K562 (cell line): ENCODE measurements at regions not wholly inside any gene's neighbourhood (a gene's known extent, or its start where the extent isn't known, plus 50 kb on each side); places are given as distances from the start of the nearest gene placed in this dataset.

ENCODE experiments used
- ATAC-seq: fragments of 200-7000 bp; cut with Tn5 transposase; 3 replicates; pipeline ENCODE4 v1.9.1; 2020; ENCODE audit warnings: moderate library complexity
- BruUV-seq: library from RNA; stranded (reverse); fragments of 400-500 nt; replicated peaks from 2 replicates; lab custom pipeline; 2021; lab: Mats Ljungman, UMichigan
- CTCF ChIA-PET: fragments of 300-600 bp; formaldehyde crosslinking; extraction: SDS; loops from one replicate; lab custom pipeline; 2021; ENCODE audit warnings: low intra/inter-chr PET ratio; lab: Yijun Ruan, JAX
- POLR2A ChIA-PET: fragments of 300-600, 350-650 bp; sonication (Branson Sonifier 250); formaldehyde crosslinking; extraction: SDS; loops from one replicate; lab custom pipeline; 2021; ENCODE audit warnings: antibody characterized with exemption, inconsistent platforms; lab: Yijun Ruan, JAX
- DNase-seq, 4 experiments: peaks; one replicate each; pipeline versions ENCODE4 v3.0.0 to v3.0.0-alpha.2; 2011 to 2018; ENCODE audit warnings: low spot score in 3 of 4, mixed read lengths in 3 of 4; ENCODE audit errors: extremely low read depth in 1 of 4
- FAIRE-seq: peaks from 2 replicates; lab custom pipeline; 2011; peaks lifted over from hg19 to GRCh38; lab: Jason Lieb, UNC
- H2AFZ ChIP-seq: 2 replicates; pipeline ENCODE4 v1.6.0; 2011; ENCODE audit warnings: low read depth, low read length, control low read depth, inconsistent platforms
- H3K27ac ChIP-seq: fragments of 200-600 bp; 3 replicates; pipeline ENCODE4 v1.8.0; 2011; ENCODE audit warnings: low read depth, mild to moderate bottlenecking, control low read depth, inconsistent platforms, low read length, moderate library complexity, mixed read lengths; ENCODE audit errors: extremely low read depth
- H3K27me3 ChIP-seq, 2 experiments: fragments of 300-600 bp in 1 of 2; 2 replicates in 1 of 2; 3 replicates in 1 of 2; pipeline versions ENCODE4 v1.6.0 to v1.8.0; 2011; ENCODE audit warnings: inconsistent platforms in 2 of 2, low read length in 2 of 2, mild to moderate bottlenecking in 1 of 2, mixed read lengths in 1 of 2, moderate library complexity in 1 of 2; ENCODE audit not compliant: control insufficient read depth in 2 of 2, insufficient read depth in 2 of 2
- H3K36me3 ChIP-seq: fragments of 300-600 bp; 3 replicates; pipeline ENCODE4 v1.8.0; 2011; ENCODE audit warnings: mild to moderate bottlenecking, low read length, inconsistent platforms; ENCODE audit not compliant: control insufficient read depth, insufficient read depth
- H3K4me1 ChIP-seq, 2 experiments: fragments of 200-600 bp in 1 of 2; replicated peaks in 1 of 2; 2 replicates in 1 of 2; 3 replicates in 1 of 2; pipeline versions ENCODE4 v1.5.1 to v1.8.0; 2011; ENCODE audit warnings: inconsistent platforms in 2 of 2, low read length in 2 of 2, mild to moderate bottlenecking in 1 of 2, mixed read lengths in 1 of 2, moderate library complexity in 1 of 2; ENCODE audit not compliant: control insufficient read depth in 2 of 2, insufficient read depth in 2 of 2
- H3K4me2 ChIP-seq: 2 replicates; pipeline ENCODE4 v1.6.1; 2011; ENCODE audit warnings: low read length, control low read depth, inconsistent platforms, mixed read lengths; ENCODE audit not compliant: insufficient read depth
- H3K4me3 ChIP-seq: fragments of 200-600 bp; sonication (generic), shearing (Covaris generic); 2 replicates; pipeline ENCODE4 v1.5.1; 2016; ENCODE audit warnings: control low read depth, inconsistent platforms
- H3K79me2 ChIP-seq: fragments of 200-600 bp; 3 replicates; pipeline ENCODE4 v1.8.0; 2011; ENCODE audit warnings: low read length, inconsistent platforms; ENCODE audit not compliant: control insufficient read depth, insufficient read depth
- H3K9ac ChIP-seq, 2 experiments: 2 replicates each; pipeline versions ENCODE4 v1.6.0 to v1.6.1; 2011; ENCODE audit warnings: low read depth in 2 of 2, low read length in 2 of 2, control low read depth in 1 of 2, inconsistent platforms in 1 of 2, mild to moderate bottlenecking in 1 of 2, mixed read lengths in 1 of 2; ENCODE audit not compliant: insufficient read depth in 1 of 2
- H3K9me1 ChIP-seq: one replicate; pipeline ENCODE4 v1.6.0; 2011; ENCODE audit warnings: inconsistent platforms, mild to moderate bottlenecking, low read length, moderate library complexity; ENCODE audit not compliant: control insufficient read depth, insufficient read depth
- H3K9me3 ChIP-seq: replicated peaks from 2 replicates; pipeline ENCODE4 v1.5.1; 2011; ENCODE audit warnings: low read depth, low read length, inconsistent platforms; ENCODE audit not compliant: control insufficient read depth, insufficient read depth
- H4K20me1 ChIP-seq: replicated peaks from 2 replicates; pipeline ENCODE4 v1.6.1; 2011; ENCODE audit warnings: low read length, inconsistent platforms, mixed read lengths; ENCODE audit not compliant: control insufficient read depth, insufficient read depth
- CGGBP1 ChIP-seq: fragments of 250-450 bp; sonication (Bioruptor Pico); IDR thresholded peaks from 2 replicates; pipeline ENCODE4 v1.9.0; 2021; ENCODE audit warnings: mild to moderate bottlenecking
- CREB1 ChIP-seq, 2 experiments: sonication (generic) in 1 of 2; formaldehyde crosslinking in 1 of 2; IDR thresholded peaks; 2 replicates each; pipeline versions ENCODE4 v1.6.1 to v1.8.0; 2012 to 2022; ENCODE audit warnings: inconsistent platforms in 1 of 2, mild to moderate bottlenecking in 1 of 2, missing genetic modification reagents in 1 of 2, moderate library complexity in 1 of 2
- HDAC1 ChIP-seq, 2 experiments: fragments of 450-650 bp; IDR thresholded peaks; 2 replicates each; pipeline ENCODE4 v1.6.1; 2016 to 2017; ENCODE audit warnings: inconsistent platforms in 1 of 2, mild to moderate bottlenecking in 1 of 2, moderate library complexity in 1 of 2
- ZBTB33 ChIP-seq: sonication (generic); formaldehyde crosslinking; IDR thresholded peaks from 2 replicates; pipeline ENCODE4 v1.8.1; 2023; ENCODE audit warnings: mild to moderate bottlenecking, missing genetic modification reagents
- ZFPM2 ChIP-seq: fragments of 250-450 bp; sonication (Bioruptor Pico); IDR thresholded peaks from 2 replicates; pipeline ENCODE4 v1.5.1; 2022; ENCODE audit warnings: mild to moderate bottlenecking
- ZNF133 ChIP-seq: fragments of 250-450 bp; sonication (Bioruptor Pico); IDR thresholded peaks from 2 replicates; pipeline ENCODE4 v1.4.0; 2020; ENCODE audit warnings: mild to moderate bottlenecking
- ZNF184 ChIP-seq: sonication (generic); formaldehyde crosslinking; IDR thresholded peaks from 2 replicates; pipeline ENCODE4 v1.5.0; 2020; ENCODE audit warnings: missing genetic modification reagents
- ZNF311 ChIP-seq: fragments of 250-450 bp; sonication (Bioruptor Pico); IDR thresholded peaks from 2 replicates; pipeline ENCODE4 v1.4.0; 2020; ENCODE audit warnings: mild to moderate bottlenecking, moderate library complexity
- ZNF512 ChIP-seq: IDR thresholded peaks from 2 replicates; pipeline ENCODE4 v1.6.1; 2016; ENCODE audit warnings: missing genetic modification characterization, missing compliant biosample characterization
- ZNF589 ChIP-seq: fragments of 200-800 bp; sonication (Bioruptor generic); IDR thresholded peaks from 2 replicates; pipeline ENCODE4 v1.6.1; 2016; ENCODE audit warnings: low read depth, missing genetic modification characterization, missing compliant biosample characterization
- ZNF780A ChIP-seq: fragments of 250-450 bp; sonication (Bioruptor Pico); IDR thresholded peaks from 2 replicates; pipeline ENCODE4 v1.5.0; 2021; ENCODE audit warnings: mild to moderate bottlenecking
- WGBS: fragments of 100-300 bp; shearing (Covaris generic); methylation state at CpG from one replicate; pipeline ENCODE4 v1.1.6; 2016; ENCODE audit warnings: low coverage, mixed read lengths; ENCODE audit not compliant: insufficient coverage; ENCODE audit errors: missing lambda C conversion rate; 5-methylcytosine and 5-hydroxymethylcytosine counted together
- in situ Hi-C: fragments of 300-500 bp; cut with MboI; formaldehyde crosslinking; loops from 4 replicates; pipeline ENCODE4 v1.15.0; 2018; ENCODE audit warnings: inconsistent platforms, mixed read lengths
- intact Hi-C: fragments of 100-400 bp; cut with micrococcal nuclease; formaldehyde crosslinking; loops from 2 replicates; pipeline ENCODE4 v1.14.2; 2022

GRCh38 chr5:141786700-141787099 is 91.5 kb downstream of the PCDH1 start:
- peaks cover 8% of the 10 kb centered on the region for H4K20me1 ChIP-seq
- ChIA-PET POLR2A (interaction anchor here (1.0 to 1.4 kb wide), 4 partner anchors 12 to 19 kb away, joined by 3 to 6 read pairs (median 4); no protein-coding TSS in a partner anchor), CTCF (no interaction called here)
- H2AFZ ChIP-seq = no peak overlapping the region
- TF ChIP-seq ZNF512 (tag) = no peak
- TF ChIP-seq ZNF780A (CRISPR knock-in tag) = no peak
- no peak for TF ChIP-seq ZFPM2
- no peak for TF ChIP-seq ZNF589
- no peak for TF ChIP-seq ZNF133
- no peak for TF ChIP-seq ZBTB33 (CRISPR knock-in tag)
- TF ChIP-seq HDAC1 (IDR thresholded peaks at IDR 0.05) = no peak
- no peak for TF ChIP-seq CGGBP1 (CRISPR knock-in tag)
- TF ChIP-seq CREB1 (IDR thresholded peaks at IDR 0.05) = no peak
- no peak for TF ChIP-seq CREB1 (CRISPR knock-in tag; IDR thresholded peaks at IDR 0.05)
- no peak for TF ChIP-seq ZNF311
- no peak for TF ChIP-seq ZNF184 (CRISPR knock-in tag)
- WGBS = 0% methylated on average over 3 of the region's 3 CpGs
- H3K4me2 ChIP-seq = no peak overlapping the region
- no peaks in the 10 kb centered on the region for H3K4me1 ChIP-seq
- H3K36me3 ChIP-seq = no peaks in the 10 kb centered on the region
- intact Hi-C loops (no loop called here), in situ Hi-C loops (no loop called here)
- no peaks in the 10 kb centered on the region for H3K9me1 ChIP-seq
- ATAC-seq = no peak
- DNase-seq = no peak
- H3K27me3 ChIP-seq = peaks cover 4 to 43% of the 10 kb centered on the region in 2 experiments; a peak in 3 of 5 replicates
- BruUV-seq = no TSS peak
- H3K9ac ChIP-seq = no peak overlapping the region
- no peak for FAIRE-seq
- H3K79me2 ChIP-seq = no peaks in the 10 kb centered on the region
- no peak overlapping the region for H3K27ac ChIP-seq
- no peak overlapping the region for H3K4me3 ChIP-seq
- H3K9me3 ChIP-seq = no peaks in the 10 kb centered on the region
